ENCODE measurements at regions not wholly inside any gene's neighbourhood (a gene's known extent, or its start where the extent isn't known, plus 50 kb on each side); places are given as distances from the start of the nearest gene placed in this dataset.

DNA sequence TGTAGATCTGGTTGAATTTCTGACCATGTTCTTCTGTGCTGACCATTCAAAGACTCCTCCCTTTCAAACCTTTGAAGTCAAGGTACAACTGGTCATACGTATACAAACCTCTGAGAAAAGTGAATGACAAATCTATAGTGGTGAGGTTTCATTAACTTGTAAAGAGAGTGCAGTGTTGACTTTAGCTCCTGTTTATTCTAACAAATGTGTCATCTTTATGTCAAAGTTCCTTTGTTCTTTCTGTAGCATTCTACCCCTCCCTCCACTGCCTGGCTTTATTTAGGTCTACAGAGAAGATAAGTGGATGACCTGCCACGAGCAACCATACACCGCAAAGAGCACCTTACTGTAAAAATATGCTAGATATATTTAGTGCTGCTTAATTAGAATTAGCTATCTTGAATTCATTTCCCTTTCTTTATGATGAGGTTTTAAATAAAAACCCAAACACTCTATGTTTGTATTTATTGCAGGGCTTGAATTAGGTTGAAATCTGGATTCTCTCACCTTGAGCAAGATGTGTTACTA, 520.0 kb upstream of the CDH11 start:
- DNase-seq (ENCODE audit: low read depth in 2 of 2) = no peak

- no peak for DNase-seq (ENCODE audit: low read depth in 2 of 2)
These were observed 519.3 kb upstream of the CDH11 start for GRCh38 chr16:65641049-65641761.

DNA sequence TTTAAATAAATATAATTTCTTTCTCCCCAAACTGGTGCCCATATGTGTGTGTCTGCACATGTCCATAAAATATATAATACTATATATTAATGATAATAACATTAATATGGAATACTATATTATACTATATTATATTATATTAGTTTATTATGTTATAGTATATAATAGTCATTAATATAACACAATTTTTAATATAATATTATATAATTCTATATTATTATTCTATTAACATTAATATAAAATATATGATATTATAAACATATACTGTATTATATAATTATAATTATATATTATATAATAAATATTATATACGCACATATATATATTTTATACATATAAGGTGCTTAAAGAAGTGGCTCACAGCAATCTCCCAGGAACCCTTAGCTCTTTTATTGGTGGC, 513.0 kb upstream of the CDH11 start:
- no peak for DNase-seq (ENCODE audit: low read depth in 2 of 2)

DNA sequence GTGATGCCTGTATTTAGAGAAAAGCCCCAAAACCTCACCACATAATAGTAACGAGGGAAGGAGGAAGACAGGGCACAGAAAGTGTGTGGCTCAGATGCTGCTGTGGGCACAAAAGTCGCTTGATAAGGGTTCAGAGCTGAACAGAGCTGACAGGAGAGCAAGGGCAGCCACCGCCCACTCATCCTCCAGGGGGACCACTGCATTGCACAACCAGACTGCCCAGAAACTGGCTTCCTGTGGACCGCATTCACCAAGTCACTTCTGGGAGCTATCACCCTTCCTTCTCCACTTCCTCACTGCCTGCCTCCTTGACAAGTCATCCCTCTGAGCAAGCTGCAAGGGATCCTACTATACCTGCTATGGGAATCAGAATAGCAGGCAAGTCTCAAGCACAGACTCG, 512.4 kb upstream of the CDH11 start:
- DNase-seq (ENCODE audit: low read depth in 2 of 2) = no peak

DNA sequence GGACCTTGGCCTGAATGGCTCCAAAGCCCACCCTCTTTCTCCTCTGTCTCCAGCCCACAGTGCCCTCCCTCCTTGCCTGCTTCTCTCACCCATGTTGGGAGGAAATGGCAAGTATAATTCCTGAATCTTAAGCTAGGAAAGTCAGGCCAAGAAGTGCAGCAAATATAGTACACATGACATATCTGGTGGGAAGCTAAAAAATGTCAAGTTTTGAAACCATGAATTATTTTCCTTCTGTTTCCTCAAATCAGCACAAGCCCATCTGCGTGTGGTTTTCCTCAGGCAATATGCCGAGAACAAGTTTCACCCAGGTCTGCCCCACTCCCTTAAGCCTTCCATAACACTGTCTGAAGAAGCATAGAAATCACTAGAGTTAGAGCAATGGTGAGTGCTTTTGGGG, 502.8 kb upstream of the CDH11 start:
- DNase-seq (ENCODE audit: low read depth in 2 of 2) = no peak

- no peak for DNase-seq (ENCODE audit: low read depth in 2 of 2)
These were observed 502.4 kb upstream of the CDH11 start for GRCh38 chr16:65624229-65624628.

- no peak for DNase-seq (ENCODE audit: low read depth in 2 of 2)
These were observed 501.0 kb upstream of the CDH11 start for GRCh38 chr16:65622871-65623270.

DNA sequence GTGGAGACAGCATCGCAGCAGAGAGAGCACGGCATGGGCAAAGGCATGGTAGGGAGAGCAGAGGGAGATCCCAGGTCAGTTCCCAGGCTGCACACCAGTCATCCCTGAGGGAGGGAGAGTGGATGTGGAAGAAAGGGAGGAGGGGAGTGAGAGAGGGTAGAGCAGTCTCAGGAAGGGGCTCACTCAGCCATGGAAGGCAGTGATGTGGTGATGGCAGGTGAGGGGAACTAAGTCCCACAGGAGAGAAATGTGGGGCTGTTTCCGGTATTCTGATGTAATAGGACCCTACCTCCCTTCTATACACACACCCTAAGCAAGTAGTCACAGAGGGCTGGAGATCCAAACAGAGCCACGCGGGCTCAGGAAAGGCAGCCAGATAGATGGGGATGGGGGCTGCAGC, 500.3 kb upstream of the CDH11 start:
- no peak for DNase-seq (ENCODE audit: low read depth in 2 of 2)

GRCh38 chr16:65621640-65622039, 499.8 kb upstream of the CDH11 start:
- DNase-seq (ENCODE audit: low read depth in 2 of 2) = no peak

- no peak for DNase-seq (ENCODE audit: low read depth in 2 of 2)
These were observed 497.7 kb upstream of the CDH11 start for GRCh38 chr16:65619606-65620005.

DNA sequence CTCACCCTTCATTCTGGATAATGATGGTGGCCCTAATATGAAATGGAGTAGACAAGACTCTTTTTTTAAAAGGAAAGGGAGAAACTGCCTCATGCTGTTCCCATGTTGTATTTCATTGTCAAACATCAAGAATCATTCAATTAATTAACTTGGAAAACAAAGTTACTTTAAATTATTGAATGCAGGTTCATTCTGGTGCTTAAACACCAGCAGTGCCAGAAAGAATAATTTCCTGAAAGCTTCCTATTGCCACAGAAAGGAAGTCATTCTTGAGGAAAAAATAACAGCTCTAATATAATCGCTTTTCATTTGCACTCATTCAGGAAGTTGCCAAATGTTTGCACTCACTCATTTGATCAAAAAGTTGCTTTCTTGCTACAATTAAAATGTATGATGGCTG, 497.1 kb upstream of the CDH11 start:
- no peak for DNase-seq (ENCODE audit: low read depth in 2 of 2)

DNA sequence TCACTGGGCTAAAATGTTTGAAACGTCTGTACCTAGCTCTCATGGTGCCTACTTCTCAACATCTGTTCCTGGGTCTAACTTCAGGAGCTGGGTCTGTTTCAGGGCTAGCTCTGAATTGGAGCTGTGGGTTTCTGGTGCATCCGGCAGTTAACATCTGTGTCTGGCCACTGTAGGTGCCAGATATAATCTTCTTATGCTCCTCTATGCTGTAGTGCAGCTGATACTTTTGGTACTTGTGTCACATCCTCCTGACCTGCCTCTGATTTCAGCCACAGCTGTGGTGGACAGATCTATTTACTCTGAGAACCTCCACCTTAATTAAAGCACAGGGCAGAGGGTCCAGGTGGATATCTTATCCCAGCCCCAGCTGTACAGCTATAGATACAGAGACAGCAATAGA, 496.5 kb upstream of the CDH11 start:
- DNase-seq (ENCODE audit: low read depth in 2 of 2) = no peak

GRCh38 chr16:65617421-65617820, 495.6 kb upstream of the CDH11 start:
- no peak for DNase-seq (ENCODE audit: low read depth in 2 of 2)

- DNase-seq (ENCODE audit: low read depth in 2 of 2) = no peak
These were observed 486.6 kb upstream of the CDH11 start for GRCh38 chr16:65608455-65608854.

- DNase-seq (ENCODE audit: low read depth in 2 of 2) = no peak
These were observed 482.9 kb upstream of the CDH11 start for GRCh38 chr16:65604771-65605170.

DNA sequence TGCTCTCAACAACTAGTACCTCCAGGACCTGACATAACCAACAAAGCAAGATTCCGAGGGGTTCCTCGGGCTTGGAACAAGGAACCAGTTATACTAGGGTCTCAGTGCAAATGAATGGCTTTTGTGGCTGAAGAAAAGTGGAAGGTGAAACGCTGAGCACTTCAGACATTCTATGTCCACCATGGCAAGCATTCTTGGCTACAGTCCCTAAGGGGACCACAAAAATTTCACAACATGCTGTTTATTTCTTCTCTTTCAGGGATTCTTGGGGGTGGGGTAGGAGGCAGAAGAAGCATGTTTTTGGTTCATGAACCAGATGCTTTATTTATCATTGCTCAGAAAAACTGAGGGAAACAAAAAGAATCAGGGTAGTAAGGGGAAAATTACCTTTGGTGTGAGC, 479.9 kb upstream of the CDH11 start:
- no peak for DNase-seq (ENCODE audit: low read depth in 2 of 2)

GRCh38 chr16:65600629-65601028, 478.8 kb upstream of the CDH11 start:
- DNase-seq (ENCODE audit: low read depth in 2 of 2) = no peak

- DNase-seq (ENCODE audit: low read depth in 2 of 2) = no peak
These were observed 478.2 kb upstream of the CDH11 start for GRCh38 chr16:65600046-65600445.

DNA sequence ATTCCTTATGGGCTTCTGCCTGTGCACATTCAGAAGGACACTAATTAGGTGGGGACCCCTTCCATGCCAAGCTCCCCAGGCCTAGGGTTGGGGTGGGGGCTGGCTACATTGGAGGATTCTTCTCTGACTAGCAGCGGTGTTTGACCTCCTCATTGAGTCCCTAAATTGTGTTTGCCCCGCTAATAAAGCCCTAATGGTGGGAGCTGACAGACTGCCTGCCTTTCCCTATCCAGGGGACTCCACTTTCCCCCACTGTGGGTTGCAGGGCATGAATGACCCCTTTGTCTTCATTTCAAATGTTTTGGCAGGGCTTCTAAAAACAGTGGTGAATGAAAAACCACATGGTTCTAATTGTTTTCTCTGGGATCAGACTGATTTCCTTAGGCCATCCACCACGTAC, 476.8 kb upstream of the CDH11 start:
- DNase-seq (ENCODE audit: low read depth in 2 of 2) = no peak

GRCh38 chr16:65583498-65583897, 461.6 kb upstream of the CDH11 start:
- no peak for DNase-seq (ENCODE audit: low read depth in 2 of 2)

DNA sequence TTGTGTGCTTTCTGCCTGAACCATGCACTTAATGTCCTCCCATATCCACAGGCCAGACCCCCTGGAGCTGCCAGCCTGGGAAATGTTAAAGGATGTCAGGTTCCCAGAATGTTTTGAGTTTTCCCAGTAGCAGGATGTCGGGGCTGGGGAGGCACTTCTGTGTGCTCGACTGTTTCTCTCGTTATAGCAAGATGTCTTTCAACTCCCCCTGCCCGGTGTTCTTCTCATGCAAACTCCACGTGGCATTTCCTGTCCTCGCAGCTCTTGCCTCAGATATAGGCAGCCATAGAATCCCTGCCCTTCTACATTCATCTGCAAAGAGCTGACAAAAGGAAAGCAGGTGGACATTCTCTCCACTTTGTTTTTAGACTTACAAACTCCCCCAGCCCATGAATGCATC, 457.2 kb upstream of the CDH11 start:
- no peak for DNase-seq (ENCODE audit: low read depth in 2 of 2)

DNA sequence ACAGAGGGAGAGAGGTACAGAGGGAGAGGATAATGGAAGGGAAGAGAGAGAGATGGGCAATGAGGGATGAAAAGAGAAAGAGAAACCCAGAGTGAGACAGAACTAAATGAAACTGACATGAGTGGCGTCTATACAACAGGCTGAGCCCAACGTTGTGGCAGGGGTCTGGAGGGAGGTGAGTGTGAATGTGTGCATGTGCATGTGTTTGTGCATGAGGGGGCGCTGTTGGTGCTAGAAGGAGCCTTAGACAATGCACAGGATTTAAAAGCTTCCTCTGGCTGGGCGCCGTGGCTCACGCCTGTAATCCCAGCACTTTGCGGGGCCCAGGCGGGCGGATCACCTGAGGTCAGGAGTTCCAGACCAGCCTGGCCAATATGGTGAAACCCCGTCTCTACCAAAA, 454.8 kb upstream of the CDH11 start:
- no peak for DNase-seq (ENCODE audit: low read depth in 2 of 2)

GRCh38 chr16:65576139-65576538, 454.3 kb upstream of the CDH11 start:
- DNase-seq (ENCODE audit: low read depth in 2 of 2) = no peak

DNA sequence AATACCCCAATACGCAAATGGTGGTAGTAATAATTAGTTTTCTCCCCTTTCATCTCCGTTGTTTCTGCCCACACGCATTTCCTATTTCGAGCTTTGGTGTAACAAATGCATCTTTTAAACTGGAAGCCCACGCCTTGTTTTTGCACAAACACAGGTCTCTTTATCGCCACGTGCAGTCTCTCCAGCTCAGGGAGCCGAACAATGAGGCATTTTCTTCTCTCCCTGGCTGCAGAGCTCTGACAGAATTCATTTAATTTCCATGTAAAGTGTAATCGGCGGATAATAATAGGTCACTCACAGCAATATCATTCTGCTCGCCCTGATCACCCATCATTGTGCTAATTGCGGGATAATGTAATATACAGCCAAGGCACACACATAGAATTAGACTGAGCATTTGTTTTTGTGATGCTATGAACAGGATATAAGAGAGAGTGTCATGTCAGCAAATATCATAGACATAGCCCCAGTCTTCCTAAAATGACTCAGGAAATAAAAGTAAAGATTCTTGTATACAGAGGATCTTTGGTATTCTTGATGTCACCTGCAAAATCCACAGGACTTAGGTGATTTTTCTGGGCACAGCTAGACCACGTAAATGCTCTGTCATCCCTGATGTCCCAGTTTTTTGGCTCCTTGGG, 452.6 kb upstream of the CDH11 start:
- no peak for DNase-seq (ENCODE audit: low read depth in 2 of 2)

All from stimulated activated CD4-positive, alpha-beta T cell treated with anti-CD3 and anti-CD28 coated beads, Interleukin-1b, Interleukin-23, amount 100 ng/mL, for 1 hour (primary cell).